ENCODE measurements at regions not wholly inside any gene's neighbourhood (a gene's known extent, or its start where the extent isn't known, plus 50 kb on each side); places are given as distances from the start of the nearest gene placed in this dataset.
A peak's percentile ranks its signal among the peaks of the same experiment; 100 is the strongest.

- no peak for DNase-seq
These were observed 738.2 kb upstream of the GCFC2 start for GRCh38 chr2:76448956-76449355.

- no peak for DNase-seq
These were observed 736.6 kb upstream of the GCFC2 start for GRCh38 chr2:76447294-76447693.

- DNase-seq, result no peak
These were observed 736.2 kb upstream of the GCFC2 start for GRCh38 chr2:76446872-76447271.

- DNase-seq, result no peak
These were observed 735.2 kb upstream of the GCFC2 start for GRCh38 chr2:76445880-76446279.

GRCh38 chr2:76444732-76445131 is 734.0 kb upstream of the GCFC2 start:
- DNase-seq, result no peak

GRCh38 chr2:76437564-76437963 is 726.8 kb upstream of the GCFC2 start:
- DNase-seq, result no peak

GRCh38 chr2:76429374-76429773 is 718.7 kb upstream of the GCFC2 start:
- DNase-seq, result no peak

- DNase-seq, result no peak
These were observed 716.7 kb upstream of the GCFC2 start for GRCh38 chr2:76427452-76427851.

- DNase-seq, result no peak
These were observed 705.1 kb upstream of the GCFC2 start for GRCh38 chr2:76415821-76416220.

GRCh38 chr2:76413436-76413835 is 702.7 kb upstream of the GCFC2 start:
- DNase-seq, result no peak

- no peak for DNase-seq
These were observed 695.6 kb upstream of the GCFC2 start for GRCh38 chr2:76406134-76406855.

- no peak for DNase-seq
These were observed 682.6 kb upstream of the GCFC2 start for GRCh38 chr2:76393356-76393755.

- DNase-seq, result peak in 1 of 3 experiments; percentile 61
These were observed 681.0 kb upstream of the GCFC2 start for GRCh38 chr2:76391678-76392077.

- no peak for DNase-seq
These were observed 676.6 kb upstream of the GCFC2 start for GRCh38 chr2:76387294-76387693.

- DNase-seq, result no peak
These were observed 675.2 kb upstream of the GCFC2 start for GRCh38 chr2:76385943-76386342.

- DNase-seq, result no peak
These were observed 670.9 kb upstream of the GCFC2 start for GRCh38 chr2:76381624-76382023.

GRCh38 chr2:76378140-76378539 is 667.4 kb upstream of the GCFC2 start:
- DNase-seq, result no peak

- DNase-seq, result no peak
These were observed 630.7 kb upstream of the GCFC2 start for GRCh38 chr2:76341439-76341838.

- no peak for DNase-seq
These were observed 622.2 kb upstream of the GCFC2 start for GRCh38 chr2:76332871-76333270.

- DNase-seq, result no peak
These were observed 620.1 kb upstream of the GCFC2 start for GRCh38 chr2:76330865-76331264.

- no peak for DNase-seq
These were observed 615.9 kb upstream of the GCFC2 start for GRCh38 chr2:76326636-76327035.

- no peak for DNase-seq
These were observed 612.7 kb upstream of the GCFC2 start for GRCh38 chr2:76323381-76323780.

GRCh38 chr2:76320716-76321115 is 610.0 kb upstream of the GCFC2 start:
- no peak for DNase-seq

GRCh38 chr2:76318848-76319360 is 608.2 kb upstream of the GCFC2 start:
- no peak for DNase-seq

- peak in 2 of 3 experiments; percentile 29 to 40 for DNase-seq
These were observed 606.0 kb upstream of the GCFC2 start for GRCh38 chr2:76316691-76317090.

All from NCI-H1417 (cell line).